OCI-LY7 (cell line): ENCODE measurements at regions not wholly inside any gene's neighbourhood (a gene's known extent, or its start where the extent isn't known, plus 50 kb on each side); places are given as distances from the start of the nearest gene placed in this dataset.

Experiments
- BruUV-seq: library from RNA; stranded (reverse); fragments of 400-500 nt; replicated peaks from 2 replicates; lab custom pipeline; 2021; lab: Mats Ljungman, UMichigan
- CTCF ChIA-PET: fragments of 300-600 bp; sonication (Branson Sonifier 250); formaldehyde crosslinking; loops from one replicate; lab custom pipeline; 2022; ENCODE audit warnings: antibody characterized with exemption; ENCODE audit not compliant: unreplicated experiment; lab: Charles Lee
- POLR2A ChIA-PET: fragments of 300-600 bp; sonication (Branson Sonifier 250); formaldehyde crosslinking; loops from one replicate; lab custom pipeline; 2022; ENCODE audit warnings: antibody characterized with exemption; lab: Charles Lee
- DNase-seq: peaks from one replicate; pipeline ENCODE4 v3.0.0-alpha.2; 2015; ENCODE audit warnings: low spot score
- H2AFZ ChIP-seq: fragments of 200-600 bp; sonication (generic), shearing (Covaris generic); 2 replicates; pipeline ENCODE4 v1.6.1; 2014; ENCODE audit warnings: mild to moderate bottlenecking, antibody characterized with exemption, low read length, moderate library complexity
- H3K27ac ChIP-seq: fragments of 200-600 bp; sonication (generic); 2 replicates; pipeline ENCODE4 v1.5.1; 2014; ENCODE audit warnings: mixed run types, low read depth, mild to moderate bottlenecking, moderate library complexity, low read length, inconsistent platforms; ENCODE audit not compliant: poor library complexity, severe bottlenecking
- H3K36me3 ChIP-seq: fragments of 200-600 bp; sonication (generic); 2 replicates; pipeline ENCODE4 v1.6.1; 2014; ENCODE audit warnings: mild to moderate bottlenecking, antibody characterized with exemption, low read length, moderate library complexity, mixed read lengths; ENCODE audit not compliant: insufficient read depth
- H3K4me1 ChIP-seq: fragments of 200-600 bp; sonication (generic); 2 replicates; pipeline ENCODE4 v1.5.1; 2014; ENCODE audit warnings: mild to moderate bottlenecking, low read length; ENCODE audit not compliant: insufficient read depth, poor library complexity, severe bottlenecking
- H3K4me2 ChIP-seq: fragments of 200-600 bp; sonication (generic); 2 replicates; pipeline ENCODE4 v1.6.1; 2014; ENCODE audit warnings: mild to moderate bottlenecking, low read length
- H3K4me3 ChIP-seq: fragments of 200-600 bp; sonication (generic); 2 replicates; pipeline ENCODE4 v1.5.1; 2014; ENCODE audit warnings: mild to moderate bottlenecking, low read depth, low read length; ENCODE audit not compliant: poor library complexity, severe bottlenecking
- H3K79me2 ChIP-seq: fragments of 200-600 bp; sonication (generic); 2 replicates; pipeline ENCODE4 v1.6.1; 2016; ENCODE audit warnings: low read depth, mild to moderate bottlenecking, low read length, moderate library complexity, mixed read lengths; ENCODE audit not compliant: insufficient read depth
- H3K9me2 ChIP-seq: fragments of 200-600 bp; sonication (generic); 2 replicates; pipeline ENCODE4 v1.6.1; 2016; ENCODE audit warnings: mild to moderate bottlenecking, low read length, mixed read lengths; ENCODE audit not compliant: insufficient read depth
- H3K9me3 ChIP-seq: fragments of 200-600 bp; sonication (generic); 2 replicates; pipeline ENCODE4 v1.6.1; 2014; ENCODE audit warnings: mild to moderate bottlenecking, mixed run types, low read length, mixed read lengths
- H4K20me1 ChIP-seq: fragments of 200-600 bp; sonication (generic); 2 replicates; pipeline ENCODE4 v1.6.1; 2014; ENCODE audit warnings: mild to moderate bottlenecking, antibody characterized with exemption, low read length, moderate library complexity, mixed read lengths; ENCODE audit not compliant: insufficient read depth
- EZH2phosphoT487 ChIP-seq: fragments of 200-600 bp; sonication (generic); IDR thresholded peaks from 2 replicates; pipeline ENCODE4 v1.6.1; 2018; ENCODE audit warnings: low read depth, borderline replicate concordance, mild to moderate bottlenecking, mixed run types, antibody characterized with exemption, low read length, moderate library complexity, mixed read lengths
- intact Hi-C: fragments of 100-400 bp; cut with micrococcal nuclease; formaldehyde crosslinking; loops from one replicate; pipeline ENCODE4 v1.10.0; 2022; ENCODE audit not compliant: unreplicated experiment
- TF ChIP-seq, protein P1 (sequence below): fragments of 200-600 bp; sonication (generic); conservative IDR thresholded peaks from 2 replicates; pipeline ENCODE4 v1.5.1; 2014; ENCODE audit warnings: mild to moderate bottlenecking, antibody characterized with exemption, low read length, moderate library complexity, mixed read lengths

DNA sequence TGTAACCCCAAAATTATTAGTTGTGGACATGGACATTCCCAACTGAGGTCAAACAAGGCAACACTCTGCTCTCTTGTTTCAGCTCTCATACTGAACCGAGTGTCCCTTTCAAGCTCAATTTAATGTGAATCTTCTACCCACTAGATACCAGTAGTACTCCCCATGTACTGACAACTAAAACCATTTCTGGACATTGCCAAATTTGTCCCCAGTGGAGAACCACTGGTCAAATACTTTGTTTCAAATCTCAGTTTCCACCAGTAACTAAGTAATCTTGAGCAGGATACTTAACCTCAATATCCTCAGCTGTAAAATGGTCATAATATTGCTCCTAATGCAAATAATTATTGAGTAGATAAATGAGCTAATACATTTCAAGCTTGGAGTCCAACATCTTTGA, 566.0 kb downstream of the ZIC1 start:
- DNase-seq: no peak
- Histone ChIP-seq H2AFZ (no peak overlapping the region), H3K36me3 (no peaks in the 10 kb centered on the region), H3K27ac (no peak overlapping the region), H3K4me2 (no peak overlapping the region), H4K20me1 (no peaks in the 10 kb centered on the region), H3K79me2 (no peaks in the 10 kb centered on the region), H3K9me3 (no peaks in the 10 kb centered on the region), H3K9me2 (no peaks in the 10 kb centered on the region), H3K4me1 (no peaks in the 10 kb centered on the region), H3K4me3 (no peak overlapping the region)
- ChIA-PET CTCF (no interaction called here), POLR2A (interaction anchor here (1.7 kb wide), 1 partner anchor 22 kb away, joined by 5 read pairs; no protein-coding TSS in a partner anchor)
- intact Hi-C loops: no loop called here
- TF ChIP-seq, protein P1, sequence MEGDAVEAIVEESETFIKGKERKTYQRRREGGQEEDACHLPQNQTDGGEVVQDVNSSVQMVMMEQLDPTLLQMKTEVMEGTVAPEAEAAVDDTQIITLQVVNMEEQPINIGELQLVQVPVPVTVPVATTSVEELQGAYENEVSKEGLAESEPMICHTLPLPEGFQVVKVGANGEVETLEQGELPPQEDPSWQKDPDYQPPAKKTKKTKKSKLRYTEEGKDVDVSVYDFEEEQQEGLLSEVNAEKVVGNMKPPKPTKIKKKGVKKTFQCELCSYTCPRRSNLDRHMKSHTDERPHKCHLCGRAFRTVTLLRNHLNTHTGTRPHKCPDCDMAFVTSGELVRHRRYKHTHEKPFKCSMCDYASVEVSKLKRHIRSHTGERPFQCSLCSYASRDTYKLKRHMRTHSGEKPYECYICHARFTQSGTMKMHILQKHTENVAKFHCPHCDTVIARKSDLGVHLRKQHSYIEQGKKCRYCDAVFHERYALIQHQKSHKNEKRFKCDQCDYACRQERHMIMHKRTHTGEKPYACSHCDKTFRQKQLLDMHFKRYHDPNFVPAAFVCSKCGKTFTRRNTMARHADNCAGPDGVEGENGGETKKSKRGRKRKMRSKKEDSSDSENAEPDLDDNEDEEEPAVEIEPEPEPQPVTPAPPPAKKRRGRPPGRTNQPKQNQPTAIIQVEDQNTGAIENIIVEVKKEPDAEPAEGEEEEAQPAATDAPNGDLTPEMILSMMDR: no peak
- TF ChIP-seq EZH2phosphoT487: no peak
- BruUV-seq: no TSS peak

DNA sequence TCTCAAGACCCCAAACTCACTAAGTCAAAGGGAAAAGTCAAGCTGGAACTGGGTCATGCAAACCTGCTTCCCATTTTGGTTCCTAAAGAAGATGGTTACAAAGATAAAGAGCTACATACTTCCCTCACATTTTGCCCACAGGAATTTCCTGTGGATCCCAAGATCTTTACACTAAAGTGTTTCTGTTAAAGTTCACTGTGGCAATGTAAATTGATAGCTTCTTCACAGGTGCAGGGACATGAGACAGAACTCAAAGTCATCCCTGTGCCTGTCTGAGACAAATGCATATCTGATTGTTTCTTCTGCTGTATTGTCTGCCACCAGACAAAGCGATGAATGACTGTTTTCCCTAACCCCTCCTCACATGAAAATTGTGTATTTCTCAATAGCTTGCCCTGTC, 567.8 kb downstream of the ZIC1 start:
- Histone ChIP-seq H3K27ac (no peak overlapping the region), H3K79me2 (no peaks in the 10 kb centered on the region), H4K20me1 (no peaks in the 10 kb centered on the region), H3K4me2 (no peak overlapping the region), H3K4me1 (no peaks in the 10 kb centered on the region), H3K36me3 (no peaks in the 10 kb centered on the region), H3K4me3 (no peak overlapping the region), H2AFZ (no peak overlapping the region), H3K9me2 (no peaks in the 10 kb centered on the region), H3K9me3 (no peaks in the 10 kb centered on the region)
- no TSS peak for BruUV-seq
- DNase-seq: no peak
- TF ChIP-seq, protein P1: no peak
- no peak for TF ChIP-seq EZH2phosphoT487
- POLR2A ChIA-PET: interaction anchor here (1.0 kb wide), 1 partner anchor 9 kb away, joined by 3 read pairs; no protein-coding TSS in a partner anchor
- CTCF ChIA-PET: no interaction called here
- intact Hi-C loops: no loop called here

DNA sequence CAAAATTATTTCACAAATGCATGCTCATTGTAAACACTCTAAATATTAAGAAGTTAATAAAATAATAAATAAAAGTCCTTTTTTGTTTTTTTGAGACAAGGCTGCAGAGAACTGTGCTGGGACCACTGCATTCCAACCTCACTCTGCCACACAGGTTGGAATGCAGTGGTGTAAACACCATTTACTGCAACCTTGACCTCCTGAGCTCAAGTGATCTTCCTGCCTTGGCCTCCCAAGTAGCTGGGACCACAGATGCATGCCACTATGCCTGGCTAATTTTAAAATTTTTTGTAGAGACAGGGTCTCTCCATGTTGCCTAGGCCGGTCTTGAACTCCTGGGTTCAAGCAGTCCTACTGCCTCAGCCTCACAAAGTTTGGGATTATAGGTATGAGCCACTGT, 578.4 kb downstream of the ZIC1 start:
- no peaks in the 10 kb centered on the region for H4K20me1 ChIP-seq
- H3K4me2 ChIP-seq: no peak overlapping the region
- H2AFZ ChIP-seq: no peak overlapping the region
- no peak overlapping the region for H3K4me3 ChIP-seq
- no peaks in the 10 kb centered on the region for H3K9me2 ChIP-seq
- ChIA-PET CTCF (no interaction called here), POLR2A (no interaction called here)
- no TSS peak for BruUV-seq
- TF ChIP-seq, protein P1: no peak
- no peak for TF ChIP-seq EZH2phosphoT487
- intact Hi-C loops: no loop called here
- no peaks in the 10 kb centered on the region for H3K36me3 ChIP-seq
- no peak for DNase-seq
- no peaks in the 10 kb centered on the region for H3K79me2 ChIP-seq
- no peak overlapping the region for H3K27ac ChIP-seq
- H3K4me1 ChIP-seq: no peaks in the 10 kb centered on the region
- no peaks in the 10 kb centered on the region for H3K9me3 ChIP-seq
